GM19455 (cell line): ENCODE measurements at regions not wholly inside any gene's neighbourhood (a gene's known extent, or its start where the extent isn't known, plus 50 kb on each side); places are given as distances from the start of the nearest gene placed in this dataset.
A peak's percentile ranks its signal among the peaks of the same experiment; 100 is the strongest.

ENCODE experiments used
- ATAC-seq: cut with Tn5 transposase; IDR thresholded peaks from one replicate; pipeline ENCODE4 v1.9.1; 2021; ENCODE audit not compliant: unreplicated experiment

- no peak for ATAC-seq
Observed at GRCh38 chrX:109926743-109927662, 75.9 kb upstream of the TMEM164 start.

- ATAC-seq, result no peak
Observed at GRCh38 chrX:109927663-109928273, 75.1 kb upstream of the TMEM164 start.

DNA sequence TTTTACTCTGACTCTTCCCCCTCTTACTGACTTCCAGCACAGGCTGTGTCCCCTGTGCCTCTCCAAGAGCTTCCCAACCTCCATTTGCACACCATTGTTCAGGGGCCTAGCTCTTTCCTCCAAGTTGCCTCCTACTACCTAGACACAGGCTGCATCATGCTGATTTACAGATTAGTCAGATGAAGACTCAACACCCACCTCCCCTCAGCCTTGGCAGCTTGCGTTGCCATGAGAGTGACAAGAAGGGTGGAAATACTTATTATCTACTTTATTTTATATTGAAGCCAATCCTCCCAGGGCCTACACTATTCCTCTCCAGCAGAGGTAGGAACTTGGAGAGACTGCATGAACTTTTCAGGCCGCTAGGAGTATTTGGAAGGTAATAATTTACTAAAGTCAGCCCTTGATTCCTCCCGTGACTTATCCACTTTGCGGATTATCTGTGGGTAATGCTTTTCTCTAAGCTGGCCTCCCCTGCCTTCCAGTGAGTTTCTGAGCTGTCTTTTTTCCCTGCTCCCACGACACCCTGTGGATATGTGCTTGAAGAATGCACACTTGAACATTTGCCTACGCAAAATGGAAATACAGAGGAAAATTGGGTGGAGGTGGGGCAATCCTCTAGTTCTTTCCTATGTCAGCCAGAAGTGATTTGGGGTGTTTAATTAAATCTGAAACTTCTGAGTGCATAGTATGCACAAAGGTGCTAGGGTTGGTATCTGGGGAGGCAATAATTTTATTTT, 74.1 kb upstream of the TMEM164 start:
- no peak for ATAC-seq

GRCh38 chrX:109931677-109932076, 71.2 kb upstream of the TMEM164 start:
- ATAC-seq, result no peak

- no peak for ATAC-seq
Observed at GRCh38 chrX:109934434-109934833, 68.5 kb upstream of the TMEM164 start.

- ATAC-seq, result no peak
Observed at GRCh38 chrX:109934935-109935334, 68.0 kb upstream of the TMEM164 start.

- ATAC-seq, result no peak
Observed at GRCh38 chrX:109936114-109936513, 66.8 kb upstream of the TMEM164 start.

- no peak for ATAC-seq
Observed at GRCh38 chrX:109936598-109936997, 66.3 kb upstream of the TMEM164 start.

GRCh38 chrX:109939498-109939897, 63.4 kb upstream of the TMEM164 start:
- ATAC-seq, result no peak

DNA sequence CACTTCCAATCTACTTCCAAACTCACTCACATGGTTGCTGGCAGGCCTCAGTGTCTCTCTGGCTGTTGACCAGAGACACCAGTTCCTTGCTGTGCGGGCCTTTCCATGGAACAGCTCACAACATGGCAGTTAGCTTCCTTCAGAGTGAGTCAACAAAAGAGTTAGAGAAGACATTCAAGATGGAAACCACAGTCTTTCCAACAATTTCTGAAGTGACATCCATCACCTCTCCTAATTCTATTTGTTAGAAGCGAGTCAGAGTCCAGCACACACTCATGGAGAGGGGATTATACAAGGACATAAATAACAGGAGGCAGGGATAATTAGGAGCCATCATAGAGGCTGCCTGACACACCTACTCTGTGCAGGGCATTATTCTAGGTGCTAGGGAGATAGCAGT, 62.5 kb upstream of the TMEM164 start:
- no peak for ATAC-seq

GRCh38 chrX:109943092-109943739, 59.7 kb upstream of the TMEM164 start:
- no peak for ATAC-seq

DNA sequence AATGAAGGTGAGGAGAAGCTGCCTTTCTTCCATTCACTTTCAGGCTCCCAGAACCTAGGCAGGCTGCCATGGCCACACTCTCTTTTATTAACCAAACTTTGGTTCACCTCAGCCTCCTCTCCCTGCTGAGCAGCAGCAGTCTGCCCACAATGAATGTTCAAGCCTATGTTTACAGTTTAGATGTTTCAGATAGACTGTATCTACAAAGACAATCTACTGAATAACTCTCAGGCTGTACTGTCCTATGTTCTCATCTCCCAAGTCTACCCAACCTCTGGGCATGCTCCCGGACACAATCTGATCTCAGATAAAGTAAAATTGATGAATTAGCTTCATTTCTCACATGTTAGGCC, 59.2 kb upstream of the TMEM164 start:
- no peak for ATAC-seq

DNA sequence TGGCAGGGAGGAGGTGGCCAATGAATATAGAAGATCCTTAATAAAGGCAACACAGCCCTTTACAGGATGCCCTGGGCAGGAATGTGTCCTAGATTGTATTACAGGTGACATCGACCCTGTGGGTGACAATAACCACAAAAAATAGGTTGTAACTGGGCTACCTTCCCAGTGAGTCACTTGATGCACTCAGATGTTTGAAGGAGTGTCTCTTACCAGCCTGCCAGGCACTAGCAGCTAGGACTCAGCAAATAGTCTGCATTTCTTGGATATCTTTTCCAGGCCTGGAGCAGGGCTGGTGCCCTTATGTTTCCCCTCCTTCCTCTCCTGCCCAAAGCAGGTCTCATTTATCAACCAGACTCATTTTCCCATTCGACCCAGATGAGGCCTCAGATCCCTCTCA, 50.9 kb upstream of the TMEM164 start:
- no peak for ATAC-seq

DNA sequence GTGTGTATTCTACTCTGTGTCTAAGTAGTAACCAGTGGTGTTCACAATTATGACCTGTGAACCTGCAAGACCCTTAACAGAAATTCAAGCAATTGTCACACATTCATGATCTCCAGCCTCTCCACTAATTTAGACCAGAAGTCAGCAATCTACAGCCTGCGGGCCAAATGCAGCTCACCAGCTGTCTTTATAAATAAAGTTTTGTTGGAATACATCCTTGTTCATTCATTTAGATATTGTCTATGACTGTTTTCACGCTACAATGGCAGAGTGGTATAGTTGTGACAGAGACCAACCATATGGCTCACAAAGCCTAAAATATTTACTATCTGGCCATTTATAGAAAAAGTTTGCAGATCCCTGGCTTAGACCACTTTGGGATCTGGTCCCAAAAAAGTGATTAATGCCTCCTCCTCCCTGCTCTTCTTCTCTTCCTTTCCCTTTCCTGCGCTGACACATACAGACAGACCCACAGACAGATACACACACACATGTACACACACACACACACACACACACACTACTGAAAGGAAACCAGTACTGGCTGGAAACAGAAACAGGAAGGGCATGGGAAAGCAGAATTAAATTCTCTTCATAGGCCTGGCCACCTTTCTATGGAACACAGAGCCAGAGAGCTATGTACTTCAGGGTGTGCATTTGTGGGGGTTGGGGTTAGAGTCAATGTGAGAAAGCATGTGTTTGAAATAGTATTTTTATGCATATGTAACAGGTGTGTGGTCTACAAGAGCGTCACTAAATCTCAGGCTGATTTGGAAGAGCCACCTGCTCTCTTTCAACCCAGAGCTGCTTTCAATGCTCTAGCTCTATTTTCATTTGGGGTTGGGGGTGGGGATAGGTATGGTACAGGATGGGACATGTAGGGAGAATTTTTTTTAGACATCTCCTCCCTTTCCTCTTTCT, 49.7 kb upstream of the TMEM164 start:
- ATAC-seq, result peak; percentile 85
